CD4-positive, alpha-beta T cell (primary cell): ENCODE measurements at regions not wholly inside any gene's neighbourhood (a gene's known extent, or its start where the extent isn't known, plus 50 kb on each side); places are given as distances from the start of the nearest gene placed in this dataset.

ENCODE experiments used
- ATAC-seq: fragments of 200-7000 bp; cut with Tn5 transposase; one replicate; pipeline ENCODE4 v1.10.0; 2022; ENCODE audit warnings: mild to moderate bottlenecking; ENCODE audit not compliant: poor library complexity
- CTCF ChIA-PET: fragments of 350-600 bp; sonication (Branson Sonifier 250); formaldehyde crosslinking; loops from one replicate; lab custom pipeline; 2021; ENCODE audit warnings: antibody characterized with exemption, inconsistent platforms; lab: Charles Lee
- POLR2A ChIA-PET: fragments of 350-600 bp; sonication (Branson Sonifier 250); formaldehyde crosslinking; loops from one replicate; lab custom pipeline; 2021; ENCODE audit warnings: antibody characterized with exemption, inconsistent platforms; lab: Charles Lee
- DNase-seq, 14 experiments: peaks; one replicate each; pipeline ENCODE4 v3.0.0-alpha.2; 2013 to 2020; ENCODE audit warnings: mixed read lengths in 2 of 14
- H3K27ac ChIP-seq, 2 donors: one replicate each; pipeline versions ENCODE4 v1.5.1 to v1.7.0; 2013; ENCODE audit warnings: low read length in 2 of 2, low read depth in 1 of 2, mild to moderate bottlenecking in 1 of 2
- H3K27me3 ChIP-seq, 2 experiments: 1 replicate in 1 of 2; 2 replicates in 1 of 2; pipeline versions ENCODE4 v1.6.1 to v1.7.0; 2013; ENCODE audit warnings: low read length in 2 of 2, control low read depth in 1 of 2, mild to moderate bottlenecking in 1 of 2, moderate library complexity in 1 of 2; ENCODE audit not compliant: insufficient read depth in 2 of 2, control insufficient read depth in 1 of 2
- H3K36me3 ChIP-seq: one replicate; pipeline ENCODE4 v1.6.1; 2013; ENCODE audit warnings: low read length, control low read depth; ENCODE audit not compliant: insufficient read depth
- H3K4me1 ChIP-seq: one replicate; pipeline ENCODE4 v1.6.1; 2013; ENCODE audit warnings: low read length, control low read depth; ENCODE audit not compliant: insufficient read depth
- H3K4me3 ChIP-seq: one replicate; pipeline ENCODE4 v1.5.1; 2013; ENCODE audit warnings: mild to moderate bottlenecking, low read length, moderate library complexity
- H3K9me3 ChIP-seq, 2 experiments: 1 replicate in 1 of 2; 2 replicates in 1 of 2; pipeline versions ENCODE4 v1.6.1 to v1.7.0; 2013; ENCODE audit warnings: low read length in 2 of 2, mild to moderate bottlenecking in 2 of 2, control low read depth in 1 of 2, moderate library complexity in 1 of 2; ENCODE audit not compliant: control insufficient read depth in 1 of 2, insufficient read depth in 1 of 2
- H3K27ac Mint-ChIP-seq: one replicate; pipeline ENCODE4 v1.8.0; 2020; ENCODE audit warnings: mixed read lengths
- H3K27me3 Mint-ChIP-seq: one replicate; pipeline ENCODE4 v1.8.0; 2021; ENCODE audit warnings: mixed read lengths
- H3K36me3 Mint-ChIP-seq: one replicate; pipeline ENCODE4 v1.8.0; 2021; ENCODE audit warnings: low read depth, mixed read lengths
- H3K4me1 Mint-ChIP-seq: one replicate; pipeline ENCODE4 v1.8.0; 2021; ENCODE audit warnings: low read depth, mixed read lengths
- H3K4me3 Mint-ChIP-seq: one replicate; pipeline ENCODE4 v1.8.0; 2020; ENCODE audit warnings: mild to moderate bottlenecking, mixed read lengths
- H3K9me3 Mint-ChIP-seq: one replicate; pipeline ENCODE4 v1.8.0; 2020; ENCODE audit warnings: mixed read lengths
- CTCF ChIP-seq: fragments of 200-600 bp; IDR thresholded peaks from one replicate; pipeline ENCODE4 v1.8.0; 2022; ENCODE audit warnings: antibody characterized with exemption, mild to moderate bottlenecking
- intact Hi-C, 2 experiments: fragments of 100-400 bp; cut with DNase I in 1 of 2; cut with micrococcal nuclease in 1 of 2; formaldehyde crosslinking; loops; one replicate each; pipeline versions ENCODE4 v1.15.1 to v1.9.0; 2023 to 2025; cut with DNase I, micrococcal nuclease

- no peaks in the 10 kb centered on the region for H3K4me1 ChIP-seq
- Mint-ChIP-seq H3K27me3 (peaks cover 18% of the 10 kb centered on the region), H3K36me3 (no peaks in the 10 kb centered on the region), H3K9me3 (no peaks in the 10 kb centered on the region), H3K4me1 (no peaks in the 10 kb centered on the region), H3K4me3 (no peak overlapping the region), H3K27ac (no peak overlapping the region)
- no peak overlapping the region for H3K27ac ChIP-seq
- ATAC-seq (no peak), DNase-seq (no peak)
- H3K4me3 ChIP-seq: no peak overlapping the region
- H3K36me3 ChIP-seq: no peaks in the 10 kb centered on the region
- intact Hi-C loops: no loop called here
- ChIA-PET CTCF (no interaction called here), POLR2A (interaction anchor here (0.5 kb wide), 1 partner anchor 25 kb away, joined by 3 read pairs; no protein-coding TSS in a partner anchor)
- H3K27me3 ChIP-seq: peaks cover 0 to 3% of the 10 kb centered on the region in 2 experiments
- no peaks in the 10 kb centered on the region for H3K9me3 ChIP-seq
- no peak for TF ChIP-seq CTCF
Observed at GRCh38 chr1:30264672-30265025, 458.7 kb downstream of the MATN1 start.

GRCh38 chr1:30263888-30264671 is 459.3 kb downstream of the MATN1 start:
- no peaks in the 10 kb centered on the region for H3K4me1 ChIP-seq
- intact Hi-C loops: no loop called here
- no peak for TF ChIP-seq CTCF
- ATAC-seq (no peak), DNase-seq (no peak)
- POLR2A ChIA-PET: interaction anchor here (0.5 kb wide), 1 partner anchor 24 kb away, joined by 3 read pairs; no protein-coding TSS in a partner anchor
- H3K27me3 Mint-ChIP-seq: peaks cover 22% of the 10 kb centered on the region
- H3K4me3 ChIP-seq: no peak overlapping the region
- H3K36me3 ChIP-seq: no peaks in the 10 kb centered on the region
- CTCF ChIA-PET: no interaction called here
- no peaks in the 10 kb centered on the region for H3K36me3 Mint-ChIP-seq
- no peak overlapping the region for H3K27ac ChIP-seq
- H3K4me3 Mint-ChIP-seq: no peak overlapping the region
- H3K27ac Mint-ChIP-seq: no peak overlapping the region
- no peaks in the 10 kb centered on the region for H3K9me3 Mint-ChIP-seq
- peaks cover 3% of the 10 kb centered on the region in 2 experiments for H3K27me3 ChIP-seq
- H3K4me1 Mint-ChIP-seq: no peaks in the 10 kb centered on the region
- H3K9me3 ChIP-seq: no peaks in the 10 kb centered on the region

GRCh38 chr1:30263405-30263804 is 460.0 kb downstream of the MATN1 start:
- Histone ChIP-seq H3K27me3 (peaks cover 3% of the 10 kb centered on the region in 2 experiments), H3K4me3 (no peak overlapping the region), H3K36me3 (no peaks in the 10 kb centered on the region), H3K4me1 (no peaks in the 10 kb centered on the region), H3K27ac (no peak overlapping the region), H3K9me3 (no peaks in the 10 kb centered on the region)
- Mint-ChIP-seq H3K4me1 (no peaks in the 10 kb centered on the region), H3K27me3 (peaks cover 23% of the 10 kb centered on the region), H3K4me3 (no peak overlapping the region), H3K9me3 (no peaks in the 10 kb centered on the region), H3K27ac (no peak overlapping the region), H3K36me3 (no peaks in the 10 kb centered on the region)
- intact Hi-C loops: no loop called here
- POLR2A ChIA-PET: no interaction called here
- CTCF ChIA-PET: no interaction called here
- no peak for ATAC-seq
- TF ChIP-seq CTCF: no peak
- DNase-seq: no peak
